B cell (primary cell): ENCODE measurements at regions not wholly inside any gene's neighbourhood (a gene's known extent, or its start where the extent isn't known, plus 50 kb on each side); places are given as distances from the start of the nearest gene placed in this dataset.

ENCODE experiments used
- ATAC-seq: fragments of 200-7000 bp; cut with Tn5 transposase; one replicate; pipeline ENCODE4 v1.10.0; 2021; ENCODE audit warnings: low read depth, mild to moderate bottlenecking, moderate number of reproducible peaks, moderate library complexity
- CTCF ChIA-PET: fragments of 350-600 bp; sonication (Branson Sonifier 250); formaldehyde crosslinking; loops from one replicate; lab custom pipeline; 2021; ENCODE audit warnings: antibody characterized with exemption, inconsistent platforms; lab: Charles Lee
- POLR2A ChIA-PET: fragments of 350-600 bp; sonication (Branson Sonifier 250); formaldehyde crosslinking; loops from one replicate; lab custom pipeline; 2021; ENCODE audit warnings: antibody characterized with exemption; lab: Charles Lee
- DNase-seq: peaks from one replicate; pipeline ENCODE4 v3.0.0; 2013
- H2AFZ ChIP-seq: 2 replicates; pipeline ENCODE4 v1.6.1; 2012; ENCODE audit warnings: mild to moderate bottlenecking, low read depth, low read length; ENCODE audit not compliant: insufficient read depth, poor library complexity, severe bottlenecking
- H3K27ac ChIP-seq, 2 donors: 1 replicate in 1 of 2; 2 replicates in 1 of 2; pipeline ENCODE4 v1.5.1; 2012 to 2013; ENCODE audit warnings: low read length in 2 of 2, mild to moderate bottlenecking in 2 of 2, moderate library complexity in 1 of 2
- H3K27me3 ChIP-seq, 4 experiments: fragments of 200-600 bp in 1 of 4; sonication (generic) in 1 of 4; replicated peaks in 1 of 4; 1 replicate in 2 of 4; 2 replicates in 2 of 4; pipeline versions ENCODE4 v1.6.1 to v1.7.0; 2013 to 2016; ENCODE audit warnings: low read length in 3 of 4, mild to moderate bottlenecking in 2 of 4, mixed read lengths in 1 of 4, moderate library complexity in 1 of 4; ENCODE audit not compliant: insufficient read depth in 4 of 4, control insufficient read depth in 3 of 4; ENCODE audit errors: control extremely low read depth in 1 of 4
- H3K36me3 ChIP-seq, 2 experiments: replicated peaks in 1 of 2; 1 replicate in 1 of 2; 2 replicates in 1 of 2; pipeline versions ENCODE4 v1.6.1 to v1.7.1; 2013; ENCODE audit warnings: low read length in 1 of 2; ENCODE audit not compliant: insufficient read depth in 2 of 2, control insufficient read depth in 1 of 2; ENCODE audit errors: control extremely low read depth in 1 of 2, extremely low read depth in 1 of 2
- H3K4me1 ChIP-seq, 2 donors: fragments of 200-600 bp in 1 of 2; sonication (generic) in 1 of 2; 1 replicate in 1 of 2; 2 replicates in 1 of 2; pipeline versions ENCODE4 v1.5.1 to v1.6.1; 2013 to 2017; ENCODE audit warnings: low read length in 2 of 2; ENCODE audit not compliant: control insufficient read depth in 2 of 2, insufficient read depth in 2 of 2
- H3K4me2 ChIP-seq: replicated peaks from 2 replicates; pipeline ENCODE3; 2012; ENCODE audit warnings: mild to moderate bottlenecking, low read depth, low read length; ENCODE audit not compliant: poor library complexity, severe bottlenecking
- H3K4me3 ChIP-seq, 5 experiments: fragments of 200-600 bp in 1 of 5; sonication (generic) in 1 of 5; 1 replicate in 3 of 5; 2 replicates in 2 of 5; pipeline versions ENCODE4 v1.5.1 to v1.7.0; 2011 to 2016; ENCODE audit warnings: low read length in 4 of 5, mild to moderate bottlenecking in 4 of 5, low read depth in 2 of 5, control low read depth in 1 of 5, moderate library complexity in 1 of 5; ENCODE audit not compliant: insufficient read depth in 1 of 5; ENCODE audit errors: control extremely low read depth in 1 of 5, extremely low read depth in 1 of 5
- H3K79me2 ChIP-seq: fragments of 200-600 bp; sonication (generic); one replicate; pipeline ENCODE4 v1.6.0; 2016; ENCODE audit warnings: low read length; ENCODE audit not compliant: control insufficient read depth, insufficient read depth
- H3K9ac ChIP-seq: fragments of 200-600 bp; sonication (generic); 2 replicates; pipeline ENCODE4 v1.6.1; 2017; ENCODE audit warnings: mild to moderate bottlenecking, low read length, moderate library complexity
- H3K9me3 ChIP-seq, 3 donors: one replicate each; pipeline versions ENCODE4 v1.6.1 to v1.7.1; 2013; ENCODE audit warnings: low read length in 2 of 3; ENCODE audit not compliant: control insufficient read depth in 2 of 3, insufficient read depth in 1 of 3; ENCODE audit errors: control extremely low read depth in 1 of 3
- H4K20me1 ChIP-seq: 2 replicates; pipeline ENCODE4 v1.6.0; 2012; ENCODE audit warnings: mild to moderate bottlenecking, low read length; ENCODE audit not compliant: insufficient read depth, control insufficient read depth, poor library complexity, severe bottlenecking
- H3K27ac Mint-ChIP-seq: one replicate; pipeline ENCODE4 v1.8.0; 2021; ENCODE audit warnings: mixed read lengths
- H3K27me3 Mint-ChIP-seq: one replicate; pipeline ENCODE4 v1.8.0; 2021; ENCODE audit warnings: mixed read lengths
- H3K4me1 Mint-ChIP-seq: one replicate; pipeline ENCODE4 v1.8.0; 2021; ENCODE audit warnings: mixed read lengths
- H3K4me3 Mint-ChIP-seq: one replicate; pipeline ENCODE4 v1.8.0; 2021; ENCODE audit warnings: mixed read lengths
- H3K9me3 Mint-ChIP-seq: one replicate; pipeline ENCODE4 v1.8.0; 2022; ENCODE audit warnings: mixed read lengths; ENCODE audit not compliant: insufficient read depth
- CTCF ChIP-seq: fragments of 200-600 bp; IDR thresholded peaks from one replicate; pipeline ENCODE4 v1.8.0; 2022; ENCODE audit warnings: antibody characterized with exemption, mild to moderate bottlenecking
- EZH2 ChIP-seq: IDR thresholded peaks from 2 replicates; pipeline ENCODE4 v1.6.1; 2012; ENCODE audit warnings: borderline replicate concordance, low read depth, mild to moderate bottlenecking, moderate library complexity, low read length; ENCODE audit not compliant: insufficient read depth, poor library complexity, severe bottlenecking
- WGBS: methylation state at CpG from one replicate; pipeline ENCODE4 v1.1.5; 2013; ENCODE audit warnings: missing lambda C conversion rate; ENCODE audit not compliant: insufficient coverage; 5-methylcytosine and 5-hydroxymethylcytosine counted together
- intact Hi-C: fragments of 100-400 bp; cut with micrococcal nuclease; formaldehyde crosslinking; loops from one replicate; pipeline ENCODE4 v1.10.0; 2022

- Histone ChIP-seq H3K4me1 (no peaks in the 10 kb centered on the region), H3K79me2 (no peaks in the 10 kb centered on the region), H3K27me3 (no peaks in the 10 kb centered on the region), H4K20me1 (no peaks in the 10 kb centered on the region), H3K4me3 (no peak overlapping the region), H3K9ac (no peak overlapping the region), H3K36me3 (no peaks in the 10 kb centered on the region), H3K4me2 (no peak overlapping the region), H2AFZ (no peak overlapping the region), H3K9me3 (peaks cover 0 to 14% (median 0%) of the 10 kb centered on the region in 3 donors), H3K27ac (no peak overlapping the region)
- ATAC-seq (no peak), DNase-seq (no peak)
- Mint-ChIP-seq H3K4me3 (no peak overlapping the region), H3K4me1 (no peaks in the 10 kb centered on the region), H3K9me3 (peaks cover 10% of the 10 kb centered on the region), H3K27me3 (no peaks in the 10 kb centered on the region), H3K27ac (no peak overlapping the region)
- WGBS, result 100% methylated on average over 2 of the region's 2 CpGs
- ChIA-PET CTCF (no interaction called here), POLR2A (no interaction called here)
- TF ChIP-seq EZH2 (no peak), CTCF (no peak)
- intact Hi-C loops, result no loop called here
Measured at GRCh38 chr7:67900456-67900855, 903.8 kb downstream of the TYW1 start.

DNA sequence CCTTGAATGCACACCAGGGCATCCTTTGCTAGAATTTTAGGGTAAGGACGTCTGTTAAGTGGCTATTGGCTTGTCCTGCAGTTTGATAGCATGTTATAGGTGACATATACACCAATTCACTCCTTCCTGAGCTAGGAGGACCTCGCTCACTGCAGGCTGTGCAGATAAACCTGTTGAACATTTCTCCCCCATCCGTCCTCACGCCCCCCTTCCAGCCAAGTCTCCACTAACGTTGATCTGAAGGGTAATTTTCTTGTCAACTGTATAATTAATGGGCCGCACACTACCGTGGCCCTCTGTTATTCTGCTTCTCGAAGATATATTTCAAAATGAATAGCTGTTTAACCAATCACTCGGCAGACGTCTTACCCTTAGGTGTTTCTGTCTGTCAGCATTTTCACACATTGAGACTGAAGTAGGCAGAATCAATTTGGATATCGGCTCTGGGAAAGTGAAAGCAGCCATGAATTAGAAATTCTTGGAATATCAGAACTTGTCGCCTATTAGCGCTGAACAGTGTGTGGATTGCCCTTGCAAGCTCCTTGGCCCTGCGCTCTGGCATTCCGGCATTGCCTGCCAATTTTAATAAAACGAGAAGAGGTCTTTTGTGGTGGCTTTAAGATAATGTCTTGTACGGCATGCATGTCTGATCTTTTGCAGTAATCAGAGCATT, 905.3 kb downstream of the TYW1 start:
- Histone ChIP-seq H3K27me3 (no peaks in the 10 kb centered on the region), H3K4me1 (no peaks in the 10 kb centered on the region), H3K9me3 (peaks cover 0 to 14% (median 0%) of the 10 kb centered on the region in 3 donors), H3K79me2 (no peaks in the 10 kb centered on the region), H4K20me1 (no peaks in the 10 kb centered on the region), H3K4me3 (no peak overlapping the region), H3K27ac (no peak overlapping the region), H2AFZ (no peak overlapping the region), H3K4me2 (no peak overlapping the region), H3K9ac (no peak overlapping the region), H3K36me3 (no peaks in the 10 kb centered on the region)
- CTCF ChIA-PET, result no interaction called here
- WGBS, result 89% methylated on average over 15 of the region's 17 CpGs
- no peaks in the 10 kb centered on the region for H3K27me3 Mint-ChIP-seq
- intact Hi-C loops, result no loop called here
- no peak overlapping the region for H3K4me3 Mint-ChIP-seq
- no peak overlapping the region for H3K27ac Mint-ChIP-seq
- peaks cover 10% of the 10 kb centered on the region for H3K9me3 Mint-ChIP-seq
- no peaks in the 10 kb centered on the region for H3K4me1 Mint-ChIP-seq
- no peak for TF ChIP-seq CTCF
- TF ChIP-seq EZH2, result no peak
- POLR2A ChIA-PET, result no interaction called here
- ATAC-seq (no peak), DNase-seq (no peak)
